T-helper 2 cell (primary cell): ENCODE measurements at regions not wholly inside any gene's neighbourhood (a gene's known extent, or its start where the extent isn't known, plus 50 kb on each side); places are given as distances from the start of the nearest gene placed in this dataset.

Experiments
- DNase-seq, 5 experiments: peaks; one replicate each; pipeline versions ENCODE4 v3.0.0 to v3.0.0-alpha.2; 2012 to 2022

- DNase-seq: no peak
Observed at GRCh38 chr5:171580502-171581265, 161.2 kb downstream of the FGF18 start.

GRCh38 chr5:171581781-171582180 is 162.3 kb downstream of the FGF18 start:
- no peak for DNase-seq

- no peak for DNase-seq
Observed at GRCh38 chr5:171582849-171583248, 163.4 kb downstream of the FGF18 start.

GRCh38 chr5:171585981-171586380 is 166.5 kb downstream of the FGF18 start:
- DNase-seq: no peak

DNA sequence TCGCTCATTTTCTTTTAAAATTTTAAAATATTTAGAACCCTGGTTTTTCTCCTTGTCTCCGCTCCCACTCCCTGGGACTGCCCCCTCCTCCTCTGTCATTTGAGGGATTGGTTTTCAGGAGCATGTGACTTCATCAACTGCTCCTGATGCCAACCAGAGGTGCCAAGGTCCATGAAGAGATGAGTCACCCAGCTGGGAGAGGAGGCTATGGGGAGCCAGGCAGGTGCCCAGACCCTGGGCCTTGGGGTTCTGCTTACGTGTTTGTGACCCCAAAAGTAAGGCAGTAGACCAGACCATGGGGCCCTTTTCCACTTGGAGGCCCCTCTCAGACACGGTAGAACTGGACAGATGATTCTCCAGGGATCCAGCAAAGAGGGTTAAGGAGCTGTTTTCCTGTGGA is 167.0 kb downstream of the FGF18 start:
- no peak for DNase-seq

- DNase-seq: no peak
Observed at GRCh38 chr5:171588046-171588445, 168.6 kb downstream of the FGF18 start.

DNA sequence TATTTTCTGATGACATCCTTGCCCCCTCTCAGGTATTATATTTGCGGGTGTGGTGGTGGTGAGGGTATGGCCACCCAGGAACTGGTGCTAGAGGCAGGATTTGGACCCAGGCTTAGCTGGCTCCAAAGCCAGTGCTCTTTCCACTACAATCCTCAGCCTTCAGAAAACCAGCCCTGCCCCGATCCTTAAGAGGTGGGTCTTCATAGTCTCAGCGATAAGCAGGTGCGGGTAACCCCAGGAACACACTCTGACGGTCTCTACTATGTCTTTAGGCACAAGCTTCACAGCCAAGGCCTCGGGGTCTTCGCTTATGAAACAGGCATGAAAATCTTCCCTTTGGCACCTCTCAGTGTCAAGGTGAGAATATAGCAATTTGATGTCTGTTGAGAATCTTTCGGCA is 169.3 kb downstream of the FGF18 start:
- no peak for DNase-seq

- no peak for DNase-seq
Observed at GRCh38 chr5:171589461-171589860, 170.0 kb downstream of the FGF18 start.

- no peak for DNase-seq
Observed at GRCh38 chr5:171592076-171592475, 172.6 kb downstream of the FGF18 start.

GRCh38 chr5:171592736-171593135 is 173.3 kb downstream of the FGF18 start:
- no peak for DNase-seq

DNA sequence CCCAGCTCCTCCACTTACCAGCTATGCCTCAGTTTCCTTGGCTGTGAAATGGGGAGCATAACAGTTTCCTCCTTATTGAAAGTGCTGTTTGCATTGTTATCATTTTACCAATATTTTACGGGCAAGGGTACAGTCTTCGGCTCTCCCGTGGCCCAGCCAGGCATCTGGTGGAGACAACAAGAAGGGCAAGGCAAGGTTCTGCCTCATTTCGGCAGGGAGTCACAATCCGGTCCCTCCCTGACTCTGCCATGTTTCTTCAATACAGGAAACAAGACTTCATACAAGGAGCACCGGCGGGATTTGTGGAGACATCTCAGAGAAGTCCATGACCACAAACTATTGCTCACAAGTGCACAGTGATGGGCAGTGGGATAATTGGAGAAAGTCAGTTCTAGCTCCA is 174.0 kb downstream of the FGF18 start:
- no peak for DNase-seq

- DNase-seq: no peak
Observed at GRCh38 chr5:171593976-171594375, 174.5 kb downstream of the FGF18 start.

DNA sequence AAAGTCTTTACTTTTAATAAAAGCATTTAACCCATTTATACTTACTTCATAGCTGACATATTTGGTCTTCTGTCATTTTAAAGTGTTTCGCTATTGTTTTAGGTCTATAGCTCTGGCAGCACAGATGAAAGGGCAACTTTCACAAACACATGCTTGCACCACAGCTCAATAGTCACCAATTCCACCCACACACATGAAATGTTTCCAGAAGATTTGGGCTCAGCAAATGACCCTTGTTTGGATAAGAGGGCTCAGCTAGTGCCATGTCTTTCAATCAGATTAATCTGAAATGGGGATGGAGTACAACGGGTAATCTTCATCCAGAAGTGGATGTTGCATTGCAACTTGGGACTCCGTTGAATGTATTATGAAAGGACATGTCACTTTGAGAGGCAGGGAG is 176.0 kb downstream of the FGF18 start:
- no peak for DNase-seq

DNA sequence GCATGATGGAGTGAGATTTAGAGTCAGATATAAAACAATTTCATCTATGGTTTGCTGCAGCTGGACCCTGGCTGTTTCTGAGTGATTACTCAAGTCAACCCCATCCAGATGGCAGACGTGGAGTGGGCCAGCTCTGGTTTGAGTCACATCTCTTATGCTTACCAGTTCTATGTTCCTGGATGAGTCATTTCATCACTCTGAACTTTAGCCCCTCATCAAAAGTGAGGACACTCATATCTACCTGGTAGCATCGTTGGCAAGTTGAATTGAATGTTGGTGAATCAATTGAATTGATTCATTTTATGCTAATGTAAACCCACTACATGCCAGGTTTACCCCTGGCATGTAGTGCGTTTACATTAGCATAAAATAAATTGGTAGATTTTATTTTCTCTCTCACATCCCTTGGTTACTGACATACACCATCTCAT is 176.4 kb downstream of the FGF18 start:
- peak in 1 of 5 experiments; percentile 35 for DNase-seq

GRCh38 chr5:171596391-171596878 is 177.0 kb downstream of the FGF18 start:
- no peak for DNase-seq

DNA sequence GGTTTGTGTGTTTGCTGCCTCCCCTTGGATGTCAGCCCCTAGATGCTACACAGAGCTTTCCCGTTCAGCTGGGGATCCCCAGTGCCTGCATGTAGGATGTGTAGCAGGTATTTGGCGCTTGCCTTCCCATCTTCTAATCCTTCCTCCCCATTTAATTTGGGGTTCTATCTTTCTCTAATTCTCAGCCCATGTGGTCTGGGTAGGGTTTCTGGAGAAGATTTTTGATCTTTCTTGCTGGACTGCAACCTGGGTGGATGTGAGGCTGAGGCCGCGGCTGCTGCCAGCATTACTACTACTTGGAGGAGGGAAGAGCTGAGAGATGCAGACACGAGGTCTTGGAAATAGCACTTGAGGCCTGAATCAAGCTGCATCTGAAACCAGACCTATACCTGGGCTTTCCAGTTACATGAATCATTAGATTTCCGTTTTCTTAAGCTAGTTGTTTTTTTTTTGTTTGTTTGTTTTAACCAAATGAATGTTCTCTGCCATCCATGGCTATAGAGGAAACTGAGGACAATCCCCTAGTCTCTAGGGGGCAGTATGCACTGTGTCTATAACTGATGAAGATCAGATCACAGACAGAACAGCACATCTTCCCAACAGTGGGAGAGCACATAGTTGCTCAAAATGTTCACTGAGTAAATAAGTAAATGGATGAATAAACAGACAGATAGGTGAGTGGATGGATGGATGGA is 178.6 kb downstream of the FGF18 start:
- DNase-seq: no peak

GRCh38 chr5:171598641-171599152 is 179.2 kb downstream of the FGF18 start:
- DNase-seq: no peak

GRCh38 chr5:171599411-171599810 is 180.0 kb downstream of the FGF18 start:
- no peak for DNase-seq

DNA sequence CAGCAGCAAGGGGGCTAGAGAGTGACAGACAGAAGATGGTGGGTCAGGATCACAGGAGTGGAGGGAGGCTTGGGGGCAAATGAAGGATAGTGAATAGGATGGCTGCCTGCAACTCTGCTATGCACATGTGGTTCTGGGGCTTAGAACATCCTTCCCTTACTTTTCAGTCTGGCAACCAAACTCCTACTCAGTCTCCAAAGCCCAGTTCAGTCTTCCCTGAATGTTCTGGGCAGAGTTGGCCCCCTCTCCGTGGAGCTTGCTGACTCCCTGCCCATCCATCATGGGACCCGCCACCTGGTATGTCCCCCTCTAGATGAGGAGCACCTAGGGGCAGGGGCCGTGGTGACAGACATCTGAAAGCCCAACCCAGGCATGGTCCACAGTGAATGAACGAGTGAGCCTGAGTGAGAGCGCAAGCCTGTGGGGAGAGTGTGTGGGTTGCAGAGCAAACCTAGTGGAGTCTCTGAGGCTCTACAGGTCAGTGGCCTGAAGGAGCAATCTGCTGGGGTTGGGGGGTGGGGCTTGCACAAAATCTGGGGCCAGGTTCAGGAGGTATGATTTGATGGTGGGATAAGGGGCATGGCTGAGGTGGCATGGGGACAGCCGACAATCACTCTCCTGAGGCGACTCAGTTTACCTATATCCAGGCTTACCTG is 180.6 kb downstream of the FGF18 start:
- DNase-seq: no peak

- no peak for DNase-seq
Observed at GRCh38 chr5:171600741-171601265, 181.4 kb downstream of the FGF18 start.

DNA sequence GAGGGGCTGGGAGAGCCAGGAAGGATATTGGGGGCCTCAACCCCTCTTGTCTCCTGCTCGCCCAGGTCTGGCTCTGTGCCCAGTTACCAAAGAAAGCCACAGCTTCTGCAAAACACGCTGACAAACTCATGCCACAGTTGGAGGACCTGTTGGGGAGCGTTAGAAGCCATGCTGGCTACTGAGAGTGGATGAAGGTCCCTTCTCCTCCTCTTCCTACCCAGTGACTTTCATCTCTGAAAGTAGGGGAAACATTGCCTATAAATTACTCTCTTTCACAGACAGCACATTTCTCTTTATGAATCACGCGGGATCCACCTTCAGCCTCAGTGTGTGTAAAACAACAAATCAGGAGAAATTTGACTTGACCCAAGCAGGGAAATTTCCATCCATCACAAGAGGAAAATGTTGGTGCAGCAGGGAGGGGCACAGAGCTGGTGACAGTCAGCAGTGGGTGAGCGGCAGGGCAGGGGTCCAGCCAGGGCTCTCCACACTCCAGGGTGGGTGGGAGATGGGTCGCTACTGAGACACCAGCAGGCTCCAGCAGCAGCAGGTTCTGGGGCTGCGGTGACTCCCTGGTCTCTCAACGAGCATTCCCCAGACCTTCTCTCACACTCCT is 181.9 kb downstream of the FGF18 start:
- peak in 1 of 5 experiments; percentile 30 for DNase-seq

- no peak for DNase-seq
Observed at GRCh38 chr5:171603591-171603990, 182.0 kb upstream of the SMIM23 start.

- no peak for DNase-seq
Observed at GRCh38 chr5:171604195-171604594, 181.4 kb upstream of the SMIM23 start.
